A549 (cell line): ENCODE measurements at regions not wholly inside any gene's neighbourhood (a gene's known extent, or its start where the extent isn't known, plus 50 kb on each side); places are given as distances from the start of the nearest gene placed in this dataset.
"Not testable (repeated sequence)": the region's sequence is repeated elsewhere in the genome, so short reads cannot be mapped to it uniquely, and the experiment has no call there.

Experiments
- ATAC-seq, 2 experiments: fragments of 200-7000 bp in 1 of 2; fragments of >200 bp in 1 of 2; cut with Nextera tagmentation in 1 of 2; cut with Tn5 transposase in 1 of 2; 3 replicates each; pipeline versions ENCODE4 v1.8.0 to v1.9.1; 2018 to 2020; ENCODE audit warnings: mild to moderate bottlenecking in 1 of 2, moderate library complexity in 1 of 2
- CTCF ChIA-PET: fragments of 300-600 bp; sonication (Branson Sonifier 250); formaldehyde crosslinking; extraction: SDS; loops from one replicate; lab custom pipeline; 2021; ENCODE audit warnings: antibody characterized with exemption, inconsistent platforms; lab: Yijun Ruan, JAX
- POLR2A ChIA-PET: fragments of 350-600 bp; formaldehyde crosslinking; extraction: SDS; loops from one replicate; lab custom pipeline; 2021; ENCODE audit warnings: antibody characterized with exemption, inconsistent platforms; lab: Yijun Ruan, JAX
- DNase-seq, 2 experiments: peaks; one replicate each; pipeline versions ENCODE4 v3.0.0 to v3.0.0-alpha.2; 2011 to 2016; ENCODE audit warnings: low read depth in 1 of 2, low spot score in 1 of 2
- FAIRE-seq: peaks from 2 replicates; lab custom pipeline; 2011; peaks lifted over from hg19 to GRCh38; lab: Jason Lieb, UNC
- H3K27ac ChIP-seq, 2 experiments: fragments of >200 bp; sonication (Bioruptor Twin); formaldehyde crosslinking; 3 replicates each; pipeline ENCODE4 v1.5.1; 2016 to 2017
- H3K4me1 ChIP-seq: fragments of >200 bp; sonication (Bioruptor Twin); formaldehyde crosslinking; 3 replicates; pipeline ENCODE4 v1.6.1; 2016
- H3K4me2 ChIP-seq: fragments of >200 bp; sonication (Bioruptor Twin); formaldehyde crosslinking; 3 replicates; pipeline ENCODE4 v1.6.1; 2016
- H3K4me3 ChIP-seq: fragments of >200 bp; sonication (Bioruptor Twin); formaldehyde crosslinking; 3 replicates; pipeline ENCODE4 v1.5.1; 2016
- H3K9me3 ChIP-seq: fragments of >200 bp; sonication (Bioruptor Twin); formaldehyde crosslinking; 3 replicates; pipeline ENCODE4 v1.6.1; 2016
- CHD2 ChIP-seq: fragments of 150-350 bp; IDR thresholded peaks from 2 replicates; pipeline ENCODE4 v1.6.1; 2014; ENCODE audit warnings: low read length; ENCODE audit not compliant: partially characterized antibody
- E2F6 ChIP-seq: IDR thresholded peaks from 2 replicates; pipeline ENCODE4 v1.6.1; 2012; ENCODE audit warnings: low read depth, borderline replicate concordance
- EHMT2 ChIP-seq: fragments of 200-600 bp; sonication (generic); IDR thresholded peaks from 2 replicates; pipeline ENCODE4 v1.6.1; 2016; ENCODE audit warnings: antibody characterized with exemption, low read depth, mild to moderate bottlenecking, moderate library complexity
- ELK1 ChIP-seq: fragments of 150-350 bp; IDR thresholded peaks from 2 replicates; pipeline ENCODE4 v1.6.1; 2014; ENCODE audit warnings: low read depth, mild to moderate bottlenecking, low read length
- EP300 ChIP-seq, 2 experiments: fragments of >200 bp; sonication (Bioruptor Twin); formaldehyde crosslinking; IDR thresholded peaks; 2 replicates in 1 of 2; 3 replicates in 1 of 2; pipeline ENCODE4 v1.6.1; 2016 to 2017
- ESRRA ChIP-seq: fragments of 150-350 bp; IDR thresholded peaks from 2 replicates; pipeline ENCODE4 v1.6.1; 2014; ENCODE audit warnings: mild to moderate bottlenecking, low read length, borderline replicate concordance
- FOSB ChIP-seq: fragments of 250-450 bp; sonication (Bioruptor Pico); IDR thresholded peaks from 2 replicates; pipeline ENCODE4 v1.5.0; 2020; ENCODE audit warnings: mild to moderate bottlenecking, moderate library complexity
- FOXS1 ChIP-seq: fragments of 250-450 bp; sonication (Bioruptor Pico); IDR thresholded peaks from 2 replicates; pipeline ENCODE4 v1.5.0; 2020; ENCODE audit warnings: mild to moderate bottlenecking, moderate library complexity
- GATA3 ChIP-seq: IDR thresholded peaks from 2 replicates; pipeline ENCODE4 v1.6.1; 2012; ENCODE audit warnings: borderline replicate concordance
- HOXB5 ChIP-seq: fragments of 250-450 bp; sonication (Bioruptor Pico); IDR thresholded peaks from 2 replicates; pipeline ENCODE4 v1.5.0; 2020; ENCODE audit warnings: mild to moderate bottlenecking, moderate library complexity
- KDM1A ChIP-seq: fragments of 200-600 bp; sonication (generic); IDR thresholded peaks from 2 replicates; pipeline ENCODE4 v1.6.1; 2016; ENCODE audit warnings: low read depth, mild to moderate bottlenecking
- MAZ ChIP-seq: fragments of 150-350 bp; IDR thresholded peaks from 2 replicates; pipeline ENCODE4 v1.6.1; 2014; ENCODE audit warnings: antibody characterized with exemption, low read depth, low read length, borderline replicate concordance
- NFE2L2 ChIP-seq: fragments of 150-350 bp; conservative IDR thresholded peaks from 2 replicates; pipeline ENCODE4 v1.6.1; 2014; ENCODE audit warnings: low read length
- PHF8 ChIP-seq: fragments of 200-600 bp; sonication (generic); IDR thresholded peaks from 2 replicates; pipeline ENCODE4 v1.6.1; 2016; ENCODE audit warnings: low read depth, mild to moderate bottlenecking, antibody characterized with exemption, moderate library complexity, borderline replicate concordance
- RARB ChIP-seq: fragments of 250-450 bp; sonication (Bioruptor Pico); IDR thresholded peaks from 2 replicates; pipeline ENCODE4 v1.8.0; 2021; ENCODE audit warnings: mild to moderate bottlenecking, moderate library complexity
- RNF2 ChIP-seq: fragments of 200-600 bp; sonication (generic); IDR thresholded peaks from 2 replicates; pipeline ENCODE4 v1.6.1; 2016; ENCODE audit warnings: low read depth, mild to moderate bottlenecking, antibody characterized with exemption, moderate library complexity, borderline replicate concordance
- SMC3 ChIP-seq: fragments of >200 bp; sonication (Bioruptor Twin); formaldehyde crosslinking; IDR thresholded peaks from 3 replicates; pipeline ENCODE4 v1.6.1; 2018; ENCODE audit warnings: inconsistent platforms
- TP53 ChIP-seq: fragments of 250-450 bp; sonication (Bioruptor Pico); IDR thresholded peaks from 2 replicates; pipeline ENCODE4 v1.5.0; 2021; ENCODE audit warnings: mild to moderate bottlenecking, moderate library complexity
- USF2 ChIP-seq: fragments of 450-650 bp; IDR thresholded peaks from 2 replicates; pipeline ENCODE4 v1.6.1; 2014; ENCODE audit warnings: antibody characterized with exemption
- ZC3H11A ChIP-seq: fragments of 450-650 bp; IDR thresholded peaks from 2 replicates; pipeline ENCODE4 v1.6.1; 2014; ENCODE audit warnings: antibody characterized with exemption, mild to moderate bottlenecking
- ZFP36 ChIP-seq: fragments of 450-650 bp; IDR thresholded peaks from 2 replicates; pipeline ENCODE4 v1.6.1; 2014; ENCODE audit warnings: borderline replicate concordance; ENCODE audit not compliant: partially characterized antibody
- ZSCAN20 ChIP-seq: fragments of 250-450 bp; sonication (Bioruptor Pico); IDR thresholded peaks from 2 replicates; pipeline ENCODE4 v1.8.0; 2022; ENCODE audit warnings: mild to moderate bottlenecking, moderate library complexity
- WGBS: methylation state at CpG from one replicate; pipeline ENCODE4 v1.1.6; 2017; ENCODE audit errors: missing lambda C conversion rate; 5-methylcytosine and 5-hydroxymethylcytosine counted together

GRCh38 chr16:51831034-51831433 lies 680.0 kb upstream of the SALL1 start:
- H3K9me3 ChIP-seq, H3K27ac ChIP-seq, FAIRE-seq, H3K4me2 ChIP-seq, ATAC-seq, POLR2A ChIA-PET, DNase-seq, H3K4me3 ChIP-seq, H3K4me1 ChIP-seq: not testable (repeated sequence)
- 61% methylated on average over 6 of the region's 6 CpGs for WGBS
- peak; percentile 68 for TF ChIP-seq ZC3H11A
- CTCF ChIA-PET: interaction anchor here (0.9 kb wide), 1 partner anchor 21 kb away, joined by 4 read pairs; no protein-coding TSS in a partner anchor

GRCh38 chr16:51825779-51826178 lies 674.7 kb upstream of the SALL1 start:
- FAIRE-seq (no peak), ATAC-seq (no peak), DNase-seq (no peak)
- no peak overlapping the region for H3K27ac ChIP-seq
- no peaks in the 10 kb centered on the region for H3K9me3 ChIP-seq
- ChIA-PET POLR2A (no interaction called here), CTCF (no interaction called here)
- no peaks in the 10 kb centered on the region for H3K4me1 ChIP-seq
- 21% methylated on average over 2 of the region's 2 CpGs for WGBS
- no peak overlapping the region for H3K4me2 ChIP-seq
- no peak overlapping the region for H3K4me3 ChIP-seq
- TF ChIP-seq NFE2L2: no peak
- TF ChIP-seq USF2: no peak
- no peak for TF ChIP-seq RARB (CRISPR knock-in tag)
- no peak for TF ChIP-seq KDM1A
- TF ChIP-seq GATA3: no peak
- TF ChIP-seq PHF8: no peak
- no peak for TF ChIP-seq FOXS1
- no peak for TF ChIP-seq RNF2
- no peak for TF ChIP-seq TP53
- TF ChIP-seq EP300 (IDR thresholded peaks at IDR 0.05): no peak

- WGBS: 3% methylated on average over 2 of the region's 2 CpGs
- no peak for DNase-seq
- CTCF ChIA-PET: interaction anchor here (0.7 kb wide), 1 partner anchor 160 kb away, joined by 3 read pairs; no protein-coding TSS in a partner anchor
Measured at GRCh38 chr16:51822471-51822870, 671.4 kb upstream of the SALL1 start.

GRCh38 chr16:51821527-51821926 lies 670.5 kb upstream of the SALL1 start:
- H3K4me2 ChIP-seq: no peak overlapping the region
- H3K27ac ChIP-seq: no peak overlapping the region
- no peaks in the 10 kb centered on the region for H3K9me3 ChIP-seq
- ChIA-PET CTCF (interaction anchor here (1.1 kb wide), 1 partner anchor 160 kb away, joined by 4 read pairs; no protein-coding TSS in a partner anchor), POLR2A (no interaction called here)
- FAIRE-seq (no peak), DNase-seq (no peak), ATAC-seq (no peak)
- TF ChIP-seq ESRRA (no peak), PHF8 (no peak), FOSB (CRISPR knock-in tag) (no peak), ZC3H11A (no peak)
- 0% methylated on average over 1 of the region's 1 CpG for WGBS
- no peak overlapping the region for H3K4me3 ChIP-seq
- no peaks in the 10 kb centered on the region for H3K4me1 ChIP-seq

More at GRCh38 chr16:51822471-51822870, 671.4 kb upstream of the SALL1 start:
- FAIRE-seq: no peak
- Histone ChIP-seq H3K9me3 (no peaks in the 10 kb centered on the region), H3K4me3 (no peak overlapping the region), H3K4me2 (no peak overlapping the region), H3K27ac (no peak overlapping the region), H3K4me1 (no peaks in the 10 kb centered on the region)
- TF ChIP-seq HOXB5 (CRISPR knock-in tag): no peak
- TF ChIP-seq NFE2L2: no peak
- no peak for TF ChIP-seq ZFP36
- no peak for TF ChIP-seq ZSCAN20 (CRISPR knock-in tag)
- TF ChIP-seq SMC3: no peak
- TF ChIP-seq E2F6: no peak
- no peak for TF ChIP-seq ELK1
- TF ChIP-seq CHD2: no peak
- no peak for TF ChIP-seq MAZ
- TF ChIP-seq EHMT2: no peak
- ATAC-seq: no peak
- POLR2A ChIA-PET: no interaction called here
